ENCODE measurements at regions not wholly inside any gene's neighbourhood (a gene's known extent, or its start where the extent isn't known, plus 50 kb on each side); places are given as distances from the start of the nearest gene placed in this dataset.

GRCh38 chr20:12660918-12661317 is 347.9 kb upstream of the SPTLC3 start:
- no peak for TF ChIP-seq CTCF (IDR thresholded peaks at IDR 0.05; ENCODE audit: low read depth, low read length, missing control alignments)
- no peak overlapping the region for H3K4me3 ChIP-seq (replicated peaks; ENCODE audit: low read depth, low read length)
- no peak for DNase-seq (ENCODE audit: extremely low read depth, low read depth)

- DNase-seq (ENCODE audit: extremely low read depth, low read depth), result no peak
- TF ChIP-seq CTCF (IDR thresholded peaks at IDR 0.05; ENCODE audit: low read depth, low read length, missing control alignments), result no peak
- H3K4me3 ChIP-seq (replicated peaks; ENCODE audit: low read depth, low read length), result no peak overlapping the region
These were observed 338.5 kb upstream of the SPTLC3 start for GRCh38 chr20:12670301-12670700.

- no peak for DNase-seq (ENCODE audit: extremely low read depth, low read depth)
- H3K4me3 ChIP-seq (replicated peaks; ENCODE audit: low read depth, low read length), result no peak overlapping the region
- TF ChIP-seq CTCF (IDR thresholded peaks at IDR 0.05; ENCODE audit: low read depth, low read length, missing control alignments), result no peak
These were observed 335.4 kb upstream of the SPTLC3 start for GRCh38 chr20:12673352-12673751.

- TF ChIP-seq CTCF (IDR thresholded peaks at IDR 0.05; ENCODE audit: low read depth, low read length, missing control alignments), result no peak
- no peak for DNase-seq (ENCODE audit: extremely low read depth, low read depth)
These were observed 330.8 kb upstream of the SPTLC3 start for GRCh38 chr20:12677925-12678324.

GRCh38 chr20:12679447-12679846 is 329.3 kb upstream of the SPTLC3 start:
- no peak overlapping the region for H3K4me3 ChIP-seq (replicated peaks; ENCODE audit: low read depth, low read length)
- no peak for TF ChIP-seq CTCF (IDR thresholded peaks at IDR 0.05; ENCODE audit: low read depth, low read length, missing control alignments)
- DNase-seq (ENCODE audit: extremely low read depth, low read depth), result no peak

More at GRCh38 chr20:12677925-12678324, 330.8 kb upstream of the SPTLC3 start:
- no peak overlapping the region for H3K4me3 ChIP-seq (replicated peaks; ENCODE audit: low read depth, low read length)

GRCh38 chr20:12682613-12683012 is 326.2 kb upstream of the SPTLC3 start:
- H3K4me3 ChIP-seq (replicated peaks; ENCODE audit: low read depth, low read length), result no peak overlapping the region
- DNase-seq (ENCODE audit: extremely low read depth, low read depth), result no peak
- TF ChIP-seq CTCF (IDR thresholded peaks at IDR 0.05; ENCODE audit: low read depth, low read length, missing control alignments), result no peak

GRCh38 chr20:12687476-12687875 is 321.3 kb upstream of the SPTLC3 start:
- no peak for DNase-seq (ENCODE audit: extremely low read depth, low read depth)
- H3K4me3 ChIP-seq (replicated peaks; ENCODE audit: low read depth, low read length), result no peak overlapping the region
- TF ChIP-seq CTCF (IDR thresholded peaks at IDR 0.05; ENCODE audit: low read depth, low read length, missing control alignments), result no peak
